Naive thymus-derived CD4-positive, alpha-beta T cell (primary cell): ENCODE measurements at regions not wholly inside any gene's neighbourhood (a gene's known extent, or its start where the extent isn't known, plus 50 kb on each side); places are given as distances from the start of the nearest gene placed in this dataset.
A peak's percentile ranks its signal among the peaks of the same experiment; 100 is the strongest.

ENCODE experiments used
- ATAC-seq: fragments of 150-1000 bp; cut with Tn5 transposase; 2 replicates; pipeline ENCODE4 v1.10.0; 2021; ENCODE audit warnings: mild to moderate bottlenecking, moderate library complexity
- CTCF ChIA-PET: fragments of 350-600 bp; sonication (Branson Sonifier 250); formaldehyde crosslinking; loops from one replicate; lab custom pipeline; 2021; ENCODE audit warnings: antibody characterized with exemption; lab: Charles Lee
- POLR2A ChIA-PET: fragments of 350-600 bp; sonication (Branson Sonifier 250); formaldehyde crosslinking; loops from one replicate; lab custom pipeline; 2021; ENCODE audit warnings: antibody characterized with exemption, inconsistent platforms; lab: Charles Lee
- DNase-seq, 9 donors: peaks; one replicate each; pipeline versions ENCODE4 v3.0.0 to v3.0.0-alpha.2; 2020 to 2022; ENCODE audit warnings: mixed read lengths in 1 of 9
- H3K27ac ChIP-seq: one replicate; pipeline ENCODE4 v1.7.0; 2013; ENCODE audit warnings: mild to moderate bottlenecking, low read depth, low read length, moderate library complexity
- H3K27me3 ChIP-seq, 2 donors: one replicate each; pipeline ENCODE4 v1.7.0; 2013; ENCODE audit warnings: low read length in 2 of 2, mild to moderate bottlenecking in 2 of 2, moderate library complexity in 2 of 2; ENCODE audit not compliant: control insufficient read depth in 2 of 2, insufficient read depth in 2 of 2
- H3K36me3 ChIP-seq, 3 experiments: 1 replicate in 2 of 3; 2 replicates in 1 of 3; pipeline ENCODE4 v1.7.0; 2013; ENCODE audit warnings: low read length in 3 of 3, mild to moderate bottlenecking in 3 of 3, moderate library complexity in 1 of 3; ENCODE audit not compliant: insufficient read depth in 3 of 3, control insufficient read depth in 2 of 3
- H3K4me1 ChIP-seq, 2 donors: one replicate each; pipeline ENCODE4 v1.7.0; 2013; ENCODE audit warnings: low read length in 2 of 2, mild to moderate bottlenecking in 2 of 2, moderate library complexity in 1 of 2; ENCODE audit not compliant: control insufficient read depth in 2 of 2, insufficient read depth in 2 of 2
- H3K4me3 ChIP-seq: 2 replicates; pipeline ENCODE4 v1.7.0; 2013; ENCODE audit warnings: mild to moderate bottlenecking, low read length
- H3K9me3 ChIP-seq, 3 experiments: 1 replicate in 2 of 3; 2 replicates in 1 of 3; pipeline ENCODE4 v1.7.0; 2013; ENCODE audit warnings: low read length in 3 of 3; ENCODE audit not compliant: control insufficient read depth in 2 of 3
- H3K27ac Mint-ChIP-seq, 9 donors: one replicate each; pipeline ENCODE4 v1.8.0; 2020 to 2022; ENCODE audit warnings: mixed read lengths in 9 of 9, mild to moderate bottlenecking in 8 of 9, moderate library complexity in 5 of 9, inconsistent platforms in 2 of 9
- H3K27me3 Mint-ChIP-seq, 5 donors: one replicate each; pipeline ENCODE4 v1.8.0; 2021 to 2022; ENCODE audit warnings: mixed read lengths in 5 of 5, mild to moderate bottlenecking in 1 of 5
- H3K36me3 Mint-ChIP-seq, 5 donors: one replicate each; pipeline ENCODE4 v1.8.0; 2020 to 2022; ENCODE audit warnings: mixed read lengths in 5 of 5, mild to moderate bottlenecking in 3 of 5, inconsistent platforms in 1 of 5
- H3K4me1 Mint-ChIP-seq, 7 donors: one replicate each; pipeline ENCODE4 v1.8.0; 2020 to 2022; ENCODE audit warnings: mixed read lengths in 7 of 7, mild to moderate bottlenecking in 3 of 7, inconsistent platforms in 1 of 7
- H3K4me3 Mint-ChIP-seq, 10 donors: one replicate each; pipeline ENCODE4 v1.8.0; 2020 to 2022; ENCODE audit warnings: mild to moderate bottlenecking in 10 of 10, mixed read lengths in 10 of 10, moderate library complexity in 6 of 10, inconsistent platforms in 2 of 10
- H3K9me3 Mint-ChIP-seq, 11 donors: one replicate each; pipeline ENCODE4 v1.8.0; 2020 to 2022; ENCODE audit warnings: mixed read lengths in 11 of 11, mild to moderate bottlenecking in 4 of 11, inconsistent platforms in 1 of 11, moderate library complexity in 1 of 11
- intact Hi-C, 2 donors: fragments of 100-400 bp; cut with micrococcal nuclease; formaldehyde crosslinking; loops; one replicate each; pipeline ENCODE4 v1.15.1; 2023

GRCh38 chr2:20563833-20564232 lies 87.1 kb downstream of the HS1BP3 start:
- DNase-seq (no peak), ATAC-seq (no peak)
- intact Hi-C loops = no loop called here
- H3K27ac ChIP-seq = no peak overlapping the region
- Mint-ChIP-seq H3K9me3 (peaks cover 0 to 1% (median 0%) of the 10 kb centered on the region in 11 donors), H3K4me3 (no peak overlapping the region), H3K27ac (no peak overlapping the region), H3K27me3 (peaks cover 0 to 17% (median 0%) of the 10 kb centered on the region in 5 donors), H3K4me1 (no peaks in the 10 kb centered on the region), H3K36me3 (no peaks in the 10 kb centered on the region)
- H3K4me3 ChIP-seq = no peak overlapping the region
- H3K27me3 ChIP-seq = no peaks in the 10 kb centered on the region
- CTCF ChIA-PET = no interaction called here
- H3K4me1 ChIP-seq = no peaks in the 10 kb centered on the region
- H3K36me3 ChIP-seq = no peaks in the 10 kb centered on the region
- no peaks in the 10 kb centered on the region for H3K9me3 ChIP-seq
- POLR2A ChIA-PET = no interaction called here

GRCh38 chr2:20565101-20565622 lies 85.7 kb downstream of the HS1BP3 start:
- POLR2A ChIA-PET = no interaction called here

GRCh38 chr2:20565623-20566236 lies 85.2 kb downstream of the HS1BP3 start:
- peaks cover 0 to 1% (median 0%) of the 10 kb centered on the region in 11 donors for H3K9me3 Mint-ChIP-seq
- no peaks in the 10 kb centered on the region for H3K36me3 Mint-ChIP-seq
- ATAC-seq (no peak), DNase-seq (no peak)
- H3K27ac Mint-ChIP-seq = peak overlapping the region in 1 of 9 donors; percentile 22
- Histone ChIP-seq H3K4me1 (no peaks in the 10 kb centered on the region), H3K27ac (no peak overlapping the region), H3K4me3 (no peak overlapping the region), H3K36me3 (no peaks in the 10 kb centered on the region), H3K9me3 (no peaks in the 10 kb centered on the region), H3K27me3 (no peaks in the 10 kb centered on the region)
- intact Hi-C loops = no loop called here
- H3K27me3 Mint-ChIP-seq = peaks cover 0 to 12% (median 0%) of the 10 kb centered on the region in 5 donors
- H3K4me3 Mint-ChIP-seq = no peak overlapping the region
- POLR2A ChIA-PET = no interaction called here
- no peaks in the 10 kb centered on the region for H3K4me1 Mint-ChIP-seq
- CTCF ChIA-PET = no interaction called here

More at GRCh38 chr2:20565101-20565622, 85.7 kb downstream of the HS1BP3 start:
- Mint-ChIP-seq H3K4me3 (no peak overlapping the region), H3K9me3 (peaks cover 0 to 1% (median 0%) of the 10 kb centered on the region in 11 donors), H3K4me1 (no peaks in the 10 kb centered on the region), H3K27me3 (peaks cover 0 to 12% (median 0%) of the 10 kb centered on the region in 5 donors), H3K27ac (peak overlapping the region in 2 of 9 donors; percentile 13 to 22), H3K36me3 (no peaks in the 10 kb centered on the region)
- H3K27ac ChIP-seq = no peak overlapping the region
- no peaks in the 10 kb centered on the region for H3K27me3 ChIP-seq
- CTCF ChIA-PET = no interaction called here
- no peak for ATAC-seq
- no peak for DNase-seq
- no peak overlapping the region for H3K4me3 ChIP-seq
- intact Hi-C loops = no loop called here
- H3K4me1 ChIP-seq = no peaks in the 10 kb centered on the region
- H3K36me3 ChIP-seq = no peaks in the 10 kb centered on the region
- H3K9me3 ChIP-seq = no peaks in the 10 kb centered on the region

GRCh38 chr2:20566331-20566730 lies 84.6 kb downstream of the HS1BP3 start:
- no peak overlapping the region for H3K27ac ChIP-seq
- Mint-ChIP-seq H3K27ac (no peak overlapping the region), H3K4me3 (no peak overlapping the region), H3K4me1 (no peaks in the 10 kb centered on the region), H3K27me3 (peaks cover 0 to 7% (median 0%) of the 10 kb centered on the region in 5 donors), H3K36me3 (no peaks in the 10 kb centered on the region), H3K9me3 (peaks cover 0 to 1% (median 0%) of the 10 kb centered on the region in 11 donors)
- intact Hi-C loops = no loop called here
- no peaks in the 10 kb centered on the region for H3K27me3 ChIP-seq
- H3K9me3 ChIP-seq = no peaks in the 10 kb centered on the region
- no peak overlapping the region for H3K4me3 ChIP-seq
- CTCF ChIA-PET = no interaction called here
- ATAC-seq (no peak), DNase-seq (no peak)
- no peaks in the 10 kb centered on the region for H3K4me1 ChIP-seq
- POLR2A ChIA-PET = no interaction called here
- H3K36me3 ChIP-seq = no peaks in the 10 kb centered on the region

GRCh38 chr2:20567159-20567925 lies 83.6 kb downstream of the HS1BP3 start:
- ChIA-PET CTCF (no interaction called here), POLR2A (no interaction called here)
- Histone ChIP-seq H3K4me3 (no peak overlapping the region), H3K4me1 (no peaks in the 10 kb centered on the region), H3K27me3 (no peaks in the 10 kb centered on the region), H3K27ac (no peak overlapping the region), H3K9me3 (no peaks in the 10 kb centered on the region), H3K36me3 (no peaks in the 10 kb centered on the region)
- Mint-ChIP-seq H3K27me3 (peaks cover 0 to 4% (median 0%) of the 10 kb centered on the region in 5 donors), H3K4me3 (no peak overlapping the region), H3K4me1 (peaks cover 0 to 3% (median 0%) of the 10 kb centered on the region in 7 donors), H3K27ac (no peak overlapping the region), H3K36me3 (no peaks in the 10 kb centered on the region), H3K9me3 (peaks cover 0 to 1% (median 0%) of the 10 kb centered on the region in 11 donors)
- ATAC-seq = no peak
- intact Hi-C loops = no loop called here
- DNase-seq = no peak
